ENCODE measurements at regions not wholly inside any gene's neighbourhood (a gene's known extent, or its start where the extent isn't known, plus 50 kb on each side); places are given as distances from the start of the nearest gene placed in this dataset.

GRCh38 chr10:55277549-55277948, 476.5 kb upstream of the PCDH15 start:
- no peak for TF ChIP-seq CTCF (conservative IDR thresholded peaks at IDR 0.05; ENCODE audit: low read length)
- DNase-seq (ENCODE audit: low read depth): no peak

GRCh38 chr10:55274367-55274766, 473.3 kb upstream of the PCDH15 start:
- TF ChIP-seq CTCF (conservative IDR thresholded peaks at IDR 0.05; ENCODE audit: low read length): no peak
- H3K4me3 ChIP-seq (ENCODE audit: low read length): no peak overlapping the region
- no peak for DNase-seq (ENCODE audit: low read depth)

More at GRCh38 chr10:55277549-55277948, 476.5 kb upstream of the PCDH15 start:
- H3K4me3 ChIP-seq (ENCODE audit: low read length): no peak overlapping the region

GRCh38 chr10:55273946-55274345, 472.9 kb upstream of the PCDH15 start:
- no peak for DNase-seq (ENCODE audit: low read depth)
- H3K4me3 ChIP-seq (ENCODE audit: low read length): no peak overlapping the region
- TF ChIP-seq CTCF (conservative IDR thresholded peaks at IDR 0.05; ENCODE audit: low read length): no peak

GRCh38 chr10:55272886-55273285, 471.9 kb upstream of the PCDH15 start:
- no peak for DNase-seq (ENCODE audit: low read depth)
- H3K4me3 ChIP-seq (ENCODE audit: low read length): no peak overlapping the region
- no peak for TF ChIP-seq CTCF (conservative IDR thresholded peaks at IDR 0.05; ENCODE audit: low read length)

- no peak for TF ChIP-seq CTCF (conservative IDR thresholded peaks at IDR 0.05; ENCODE audit: low read length)
- H3K4me3 ChIP-seq (ENCODE audit: low read length): no peak overlapping the region
- no peak for DNase-seq (ENCODE audit: low read depth)
Observed at GRCh38 chr10:55266797-55267196, 465.8 kb upstream of the PCDH15 start.

- H3K4me3 ChIP-seq (ENCODE audit: low read length): no peak overlapping the region
- no peak for DNase-seq (ENCODE audit: low read depth)
- TF ChIP-seq CTCF (conservative IDR thresholded peaks at IDR 0.05; ENCODE audit: low read length): no peak
Observed at GRCh38 chr10:55263327-55263726, 462.3 kb upstream of the PCDH15 start.

GRCh38 chr10:55242544-55242943, 441.5 kb upstream of the PCDH15 start:
- H3K4me3 ChIP-seq (ENCODE audit: low read length): no peak overlapping the region
- TF ChIP-seq CTCF (conservative IDR thresholded peaks at IDR 0.05; ENCODE audit: low read length): no peak
- no peak for DNase-seq (ENCODE audit: low read depth)

All from AG10803 (cell line).